ENCODE measurements at regions not wholly inside any gene's neighbourhood (a gene's known extent, or its start where the extent isn't known, plus 50 kb on each side); places are given as distances from the start of the nearest gene placed in this dataset.

- Histone ChIP-seq H3K27ac (ENCODE audit: insufficient read length, low read depth, low read length) (no peak overlapping the region), H3K9ac (ENCODE audit: extremely low read depth, insufficient read length, low read length) (no peak overlapping the region), H3K4me2 (ENCODE audit: insufficient read depth, insufficient read length, low read length) (no peak overlapping the region), H3T11ph (ENCODE audit: low read length) (no peak overlapping the region), H2BK15ac (ENCODE audit: low read depth, low read length) (no peak overlapping the region), H3K79me2 (ENCODE audit: insufficient read depth, low read length) (no peaks in the 10 kb centered on the region), H3K14ac (ENCODE audit: insufficient read depth, low read length) (no peak overlapping the region), H3K4ac (ENCODE audit: low read depth, low read length) (no peak overlapping the region), H3K79me1 (ENCODE audit: insufficient read depth, low read depth, low read length, poor library complexity, severe bottlenecking) (no peaks in the 10 kb centered on the region), H3K9me3 (ENCODE audit: control insufficient read depth, low read depth, low read length) (no peaks in the 10 kb centered on the region), H2AK5ac (ENCODE audit: insufficient read length, low read length) (no peak overlapping the region), H2BK12ac (ENCODE audit: insufficient read length, low read depth, low read length) (no peak overlapping the region), H4K5ac (ENCODE audit: insufficient read length, low read depth, low read length) (no peak overlapping the region), H3K23me2 (ENCODE audit: insufficient read length, low read depth, low read length, poor library complexity, severe bottlenecking) (no peaks in the 10 kb centered on the region), H4K20me1 (ENCODE audit: control insufficient read depth, insufficient read depth, insufficient read length) (no peaks in the 10 kb centered on the region), H3K27me3 (ENCODE audit: insufficient read depth, low read length) (peaks cover 2% of the 10 kb centered on the region; the same call in 1 of the 2 replicates), H3K56ac (ENCODE audit: insufficient read length, low read depth, low read length) (no peak overlapping the region), H2BK5ac (ENCODE audit: insufficient read length, low read length) (no peak overlapping the region), H4K8ac (replicated peaks; ENCODE audit: insufficient read length, low read depth, low read length) (no peak overlapping the region), H2BK120ac (ENCODE audit: low read depth, low read length, poor library complexity, severe bottlenecking) (no peak overlapping the region), H4K91ac (ENCODE audit: insufficient read length, low read depth, low read length) (no peak overlapping the region), H3K23ac (ENCODE audit: insufficient read length, low read depth, low read length) (no peak overlapping the region), H2BK20ac (ENCODE audit: low read depth, low read length, poor library complexity, severe bottlenecking) (no peak overlapping the region), H3K18ac (ENCODE audit: insufficient read length, low read depth, low read length) (no peak overlapping the region), H3K4me1 (ENCODE audit: insufficient read depth, low read length) (no peaks in the 10 kb centered on the region), H2AFZ (ENCODE audit: low read length) (no peak overlapping the region)
- DNase-seq, result no peak
- Mint-ChIP-seq H3K9me3 (no peaks in the 10 kb centered on the region), H3K27ac (no peak overlapping the region), H3K4me3 (no peak overlapping the region), H3K4me1 (no peaks in the 10 kb centered on the region), H3K36me3 (ENCODE audit: insufficient read depth in 1 of 3, low read depth in 3 of 3) (no peaks in the 10 kb centered on the region), H3K27me3 (ENCODE audit: low read depth) (peaks cover 93% of the 10 kb centered on the region)
- no CpG with 5 or more reads among the region's 8 CpGs for WGBS (ENCODE audit: extremely low coverage, insufficient read length, low lambda C conversion rate)
- TF ChIP-seq, protein P1, sequence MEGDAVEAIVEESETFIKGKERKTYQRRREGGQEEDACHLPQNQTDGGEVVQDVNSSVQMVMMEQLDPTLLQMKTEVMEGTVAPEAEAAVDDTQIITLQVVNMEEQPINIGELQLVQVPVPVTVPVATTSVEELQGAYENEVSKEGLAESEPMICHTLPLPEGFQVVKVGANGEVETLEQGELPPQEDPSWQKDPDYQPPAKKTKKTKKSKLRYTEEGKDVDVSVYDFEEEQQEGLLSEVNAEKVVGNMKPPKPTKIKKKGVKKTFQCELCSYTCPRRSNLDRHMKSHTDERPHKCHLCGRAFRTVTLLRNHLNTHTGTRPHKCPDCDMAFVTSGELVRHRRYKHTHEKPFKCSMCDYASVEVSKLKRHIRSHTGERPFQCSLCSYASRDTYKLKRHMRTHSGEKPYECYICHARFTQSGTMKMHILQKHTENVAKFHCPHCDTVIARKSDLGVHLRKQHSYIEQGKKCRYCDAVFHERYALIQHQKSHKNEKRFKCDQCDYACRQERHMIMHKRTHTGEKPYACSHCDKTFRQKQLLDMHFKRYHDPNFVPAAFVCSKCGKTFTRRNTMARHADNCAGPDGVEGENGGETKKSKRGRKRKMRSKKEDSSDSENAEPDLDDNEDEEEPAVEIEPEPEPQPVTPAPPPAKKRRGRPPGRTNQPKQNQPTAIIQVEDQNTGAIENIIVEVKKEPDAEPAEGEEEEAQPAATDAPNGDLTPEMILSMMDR (conservative IDR thresholded peaks at IDR 0.05), result no peak
These were observed 117.8 kb downstream of the GGTLC2 start for GRCh38 chr22:22761963-22762772.
